B cell (primary cell): ENCODE measurements at regions not wholly inside any gene's neighbourhood (a gene's known extent, or its start where the extent isn't known, plus 50 kb on each side); places are given as distances from the start of the nearest gene placed in this dataset.
A peak's percentile ranks its signal among the peaks of the same experiment; 100 is the strongest.

Experiments used
- ATAC-seq: fragments of 200-7000 bp; cut with Tn5 transposase; one replicate; pipeline ENCODE4 v1.10.0; 2021; ENCODE audit warnings: low read depth, mild to moderate bottlenecking, moderate number of reproducible peaks, moderate library complexity
- CTCF ChIA-PET: fragments of 350-600 bp; sonication (Branson Sonifier 250); formaldehyde crosslinking; loops from one replicate; lab custom pipeline; 2021; ENCODE audit warnings: antibody characterized with exemption, inconsistent platforms; lab: Charles Lee
- POLR2A ChIA-PET: fragments of 350-600 bp; sonication (Branson Sonifier 250); formaldehyde crosslinking; loops from one replicate; lab custom pipeline; 2021; ENCODE audit warnings: antibody characterized with exemption; lab: Charles Lee
- DNase-seq: peaks from one replicate; pipeline ENCODE4 v3.0.0; 2013
- H2AFZ ChIP-seq: 2 replicates; pipeline ENCODE4 v1.6.1; 2012; ENCODE audit warnings: mild to moderate bottlenecking, low read depth, low read length; ENCODE audit not compliant: insufficient read depth, poor library complexity, severe bottlenecking
- H3K27ac ChIP-seq, 2 donors: 1 replicate in 1 of 2; 2 replicates in 1 of 2; pipeline ENCODE4 v1.5.1; 2012 to 2013; ENCODE audit warnings: low read length in 2 of 2, mild to moderate bottlenecking in 2 of 2, moderate library complexity in 1 of 2
- H3K27me3 ChIP-seq, 4 experiments: fragments of 200-600 bp in 1 of 4; sonication (generic) in 1 of 4; replicated peaks in 1 of 4; 1 replicate in 2 of 4; 2 replicates in 2 of 4; pipeline versions ENCODE4 v1.6.1 to v1.7.0; 2013 to 2016; ENCODE audit warnings: low read length in 3 of 4, mild to moderate bottlenecking in 2 of 4, mixed read lengths in 1 of 4, moderate library complexity in 1 of 4; ENCODE audit not compliant: insufficient read depth in 4 of 4, control insufficient read depth in 3 of 4; ENCODE audit errors: control extremely low read depth in 1 of 4
- H3K36me3 ChIP-seq, 2 experiments: replicated peaks in 1 of 2; 1 replicate in 1 of 2; 2 replicates in 1 of 2; pipeline versions ENCODE4 v1.6.1 to v1.7.1; 2013; ENCODE audit warnings: low read length in 1 of 2; ENCODE audit not compliant: insufficient read depth in 2 of 2, control insufficient read depth in 1 of 2; ENCODE audit errors: control extremely low read depth in 1 of 2, extremely low read depth in 1 of 2
- H3K4me1 ChIP-seq, 2 donors: fragments of 200-600 bp in 1 of 2; sonication (generic) in 1 of 2; 1 replicate in 1 of 2; 2 replicates in 1 of 2; pipeline versions ENCODE4 v1.5.1 to v1.6.1; 2013 to 2017; ENCODE audit warnings: low read length in 2 of 2; ENCODE audit not compliant: control insufficient read depth in 2 of 2, insufficient read depth in 2 of 2
- H3K4me2 ChIP-seq: replicated peaks from 2 replicates; pipeline ENCODE3; 2012; ENCODE audit warnings: mild to moderate bottlenecking, low read depth, low read length; ENCODE audit not compliant: poor library complexity, severe bottlenecking
- H3K4me3 ChIP-seq, 5 experiments: fragments of 200-600 bp in 1 of 5; sonication (generic) in 1 of 5; 1 replicate in 3 of 5; 2 replicates in 2 of 5; pipeline versions ENCODE4 v1.5.1 to v1.7.0; 2011 to 2016; ENCODE audit warnings: low read length in 4 of 5, mild to moderate bottlenecking in 4 of 5, low read depth in 2 of 5, control low read depth in 1 of 5, moderate library complexity in 1 of 5; ENCODE audit not compliant: insufficient read depth in 1 of 5; ENCODE audit errors: control extremely low read depth in 1 of 5, extremely low read depth in 1 of 5
- H3K79me2 ChIP-seq: fragments of 200-600 bp; sonication (generic); one replicate; pipeline ENCODE4 v1.6.0; 2016; ENCODE audit warnings: low read length; ENCODE audit not compliant: control insufficient read depth, insufficient read depth
- H3K9ac ChIP-seq: fragments of 200-600 bp; sonication (generic); 2 replicates; pipeline ENCODE4 v1.6.1; 2017; ENCODE audit warnings: mild to moderate bottlenecking, low read length, moderate library complexity
- H3K9me3 ChIP-seq, 3 donors: one replicate each; pipeline versions ENCODE4 v1.6.1 to v1.7.1; 2013; ENCODE audit warnings: low read length in 2 of 3; ENCODE audit not compliant: control insufficient read depth in 2 of 3, insufficient read depth in 1 of 3; ENCODE audit errors: control extremely low read depth in 1 of 3
- H4K20me1 ChIP-seq: 2 replicates; pipeline ENCODE4 v1.6.0; 2012; ENCODE audit warnings: mild to moderate bottlenecking, low read length; ENCODE audit not compliant: insufficient read depth, control insufficient read depth, poor library complexity, severe bottlenecking
- H3K27ac Mint-ChIP-seq: one replicate; pipeline ENCODE4 v1.8.0; 2021; ENCODE audit warnings: mixed read lengths
- H3K27me3 Mint-ChIP-seq: one replicate; pipeline ENCODE4 v1.8.0; 2021; ENCODE audit warnings: mixed read lengths
- H3K4me1 Mint-ChIP-seq: one replicate; pipeline ENCODE4 v1.8.0; 2021; ENCODE audit warnings: mixed read lengths
- H3K4me3 Mint-ChIP-seq: one replicate; pipeline ENCODE4 v1.8.0; 2021; ENCODE audit warnings: mixed read lengths
- H3K9me3 Mint-ChIP-seq: one replicate; pipeline ENCODE4 v1.8.0; 2022; ENCODE audit warnings: mixed read lengths; ENCODE audit not compliant: insufficient read depth
- CTCF ChIP-seq: fragments of 200-600 bp; IDR thresholded peaks from one replicate; pipeline ENCODE4 v1.8.0; 2022; ENCODE audit warnings: antibody characterized with exemption, mild to moderate bottlenecking
- EZH2 ChIP-seq: IDR thresholded peaks from 2 replicates; pipeline ENCODE4 v1.6.1; 2012; ENCODE audit warnings: borderline replicate concordance, low read depth, mild to moderate bottlenecking, moderate library complexity, low read length; ENCODE audit not compliant: insufficient read depth, poor library complexity, severe bottlenecking
- intact Hi-C: fragments of 100-400 bp; cut with micrococcal nuclease; formaldehyde crosslinking; loops from one replicate; pipeline ENCODE4 v1.10.0; 2022

- intact Hi-C loops: no loop called here
- DNase-seq (peak; percentile 7), ATAC-seq (no peak)
- Histone ChIP-seq H2AFZ (no peak overlapping the region), H3K27me3 (no peaks in the 10 kb centered on the region), H3K4me3 (no peak overlapping the region), H3K27ac (no peak overlapping the region), H3K4me1 (no peaks in the 10 kb centered on the region), H3K4me2 (peak overlapping the region; percentile 20), H4K20me1 (no peaks in the 10 kb centered on the region), H3K9me3 (no peaks in the 10 kb centered on the region), H3K36me3 (no peaks in the 10 kb centered on the region), H3K9ac (no peak overlapping the region), H3K79me2 (no peaks in the 10 kb centered on the region)
- TF ChIP-seq CTCF: no peak
- TF ChIP-seq EZH2: no peak
- H3K4me3 Mint-ChIP-seq: peak overlapping the region; percentile 20
- ChIA-PET POLR2A (no interaction called here), CTCF (no interaction called here)
- H3K27me3 Mint-ChIP-seq: no peaks in the 10 kb centered on the region
- H3K4me1 Mint-ChIP-seq: peaks cover 7% of the 10 kb centered on the region
- peaks cover 3% of the 10 kb centered on the region for H3K9me3 Mint-ChIP-seq
- no peak overlapping the region for H3K27ac Mint-ChIP-seq
Measured at GRCh38 chr18:72201032-72201431, 343.1 kb downstream of the CBLN2 start.

- CTCF ChIA-PET: no interaction called here
- no peaks in the 10 kb centered on the region for H3K36me3 ChIP-seq
- H3K27me3 ChIP-seq: no peaks in the 10 kb centered on the region
- intact Hi-C loops: no loop called here
- DNase-seq (no peak), ATAC-seq (no peak)
- peaks cover 0 to 4% (median 0%) of the 10 kb centered on the region in 3 donors for H3K9me3 ChIP-seq
- POLR2A ChIA-PET: no interaction called here
- H3K9ac ChIP-seq: no peak overlapping the region
- H3K79me2 ChIP-seq: no peaks in the 10 kb centered on the region
- H3K27ac Mint-ChIP-seq: no peak overlapping the region
- no peak for TF ChIP-seq CTCF
- no peak for TF ChIP-seq EZH2
- no peaks in the 10 kb centered on the region for H3K27me3 Mint-ChIP-seq
- peaks cover 3% of the 10 kb centered on the region for H3K9me3 Mint-ChIP-seq
- H3K4me1 Mint-ChIP-seq: peaks cover 7% of the 10 kb centered on the region
- no peaks in the 10 kb centered on the region for H3K4me1 ChIP-seq
- H3K27ac ChIP-seq: no peak overlapping the region
- H3K4me3 ChIP-seq: no peak overlapping the region
- H3K4me2 ChIP-seq: no peak overlapping the region
- no peak overlapping the region for H3K4me3 Mint-ChIP-seq
- H2AFZ ChIP-seq: no peak overlapping the region
- no peaks in the 10 kb centered on the region for H4K20me1 ChIP-seq
Measured at GRCh38 chr18:72197591-72197990, 346.6 kb downstream of the CBLN2 start.
